ENCODE measurements at regions not wholly inside any gene's neighbourhood (a gene's known extent, or its start where the extent isn't known, plus 50 kb on each side); places are given as distances from the start of the nearest gene placed in this dataset.

- in situ Hi-C loops (cut with MboI; ENCODE audit: low sequenced_read_pairs in 4 of 4) = no loop called here
Observed at GRCh38 chr1:194223596-194223995, 1037.2 kb upstream of the B3GALT2 start.

GRCh38 chr1:194215448-194215847 is 1029.0 kb upstream of the B3GALT2 start:
- Histone ChIP-seq H3K4me3 (no peak overlapping the region), H3K9me3 (no peaks in the 10 kb centered on the region), H3K27ac (no peak overlapping the region), H3K4me1 (no peaks in the 10 kb centered on the region), H3K27me3 (no peaks in the 10 kb centered on the region), H3K36me3 (no peaks in the 10 kb centered on the region)
- ATAC-seq (no peak), DNase-seq (no peak)
- intact Hi-C loops (cut with DNase I; ENCODE audit: low total_unique reads) = no loop called here
- TF ChIP-seq CTCF (IDR thresholded peaks at IDR 0.05 in 4 of 5, conservative IDR thresholded peaks at IDR 0.05 in 1 of 5) (no peak), POLR2A (IDR thresholded peaks at IDR 0.05) (no peak)
- in situ Hi-C loops (cut with MboI; ENCODE audit: low sequenced_read_pairs in 4 of 4) = no loop called here

More at GRCh38 chr1:194223596-194223995, 1037.2 kb upstream of the B3GALT2 start:
- H3K4me3 ChIP-seq = no peak overlapping the region
- no peak overlapping the region for H3K27ac ChIP-seq
- H3K36me3 ChIP-seq = no peaks in the 10 kb centered on the region
- H3K4me1 ChIP-seq = no peaks in the 10 kb centered on the region
- intact Hi-C loops (cut with DNase I; ENCODE audit: low total_unique reads) = no loop called here
- no peak for TF ChIP-seq POLR2A (IDR thresholded peaks at IDR 0.05)
- TF ChIP-seq CTCF (IDR thresholded peaks at IDR 0.05 in 4 of 5, conservative IDR thresholded peaks at IDR 0.05 in 1 of 5) = no peak
- H3K27me3 ChIP-seq = no peaks in the 10 kb centered on the region
- DNase-seq (no peak), ATAC-seq (no peak)
- H3K9me3 ChIP-seq = no peaks in the 10 kb centered on the region

- no peak for ATAC-seq
Observed at GRCh38 chr1:194214735-194215134, 1028.3 kb upstream of the B3GALT2 start.

GRCh38 chr1:194209920-194210319 is 1023.5 kb upstream of the B3GALT2 start:
- Histone ChIP-seq H3K27me3 (no peaks in the 10 kb centered on the region), H3K36me3 (no peaks in the 10 kb centered on the region), H3K9me3 (no peaks in the 10 kb centered on the region), H3K27ac (no peak overlapping the region), H3K4me3 (no peak overlapping the region), H3K4me1 (no peaks in the 10 kb centered on the region)
- intact Hi-C loops (cut with DNase I; ENCODE audit: low total_unique reads) (no loop called here), in situ Hi-C loops (cut with MboI; ENCODE audit: low sequenced_read_pairs in 4 of 4) (no loop called here)
- TF ChIP-seq CTCF (IDR thresholded peaks at IDR 0.05 in 4 of 5, conservative IDR thresholded peaks at IDR 0.05 in 1 of 5) = no peak
- TF ChIP-seq POLR2A (IDR thresholded peaks at IDR 0.05) = no peak
- DNase-seq (no peak), ATAC-seq (no peak)

More at GRCh38 chr1:194214735-194215134, 1028.3 kb upstream of the B3GALT2 start:
- Histone ChIP-seq H3K36me3 (no peaks in the 10 kb centered on the region), H3K27ac (no peak overlapping the region), H3K9me3 (no peaks in the 10 kb centered on the region), H3K4me3 (no peak overlapping the region), H3K27me3 (no peaks in the 10 kb centered on the region), H3K4me1 (no peaks in the 10 kb centered on the region)
- DNase-seq = no peak
- in situ Hi-C loops (cut with MboI; ENCODE audit: low sequenced_read_pairs in 4 of 4) (no loop called here), intact Hi-C loops (cut with DNase I; ENCODE audit: low total_unique reads) (no loop called here)
- TF ChIP-seq POLR2A (IDR thresholded peaks at IDR 0.05) (no peak), CTCF (IDR thresholded peaks at IDR 0.05 in 4 of 5, conservative IDR thresholded peaks at IDR 0.05 in 1 of 5) (no peak)

GRCh38 chr1:194208674-194209073 is 1022.3 kb upstream of the B3GALT2 start:
- no peak for DNase-seq
- ATAC-seq = no peak
- Histone ChIP-seq H3K4me3 (no peak overlapping the region), H3K4me1 (no peaks in the 10 kb centered on the region), H3K9me3 (no peaks in the 10 kb centered on the region), H3K27me3 (no peaks in the 10 kb centered on the region), H3K36me3 (no peaks in the 10 kb centered on the region), H3K27ac (no peak overlapping the region)
- intact Hi-C loops (cut with DNase I; ENCODE audit: low total_unique reads) = no loop called here
- no peak for TF ChIP-seq CTCF (IDR thresholded peaks at IDR 0.05 in 4 of 5, conservative IDR thresholded peaks at IDR 0.05 in 1 of 5)
- no peak for TF ChIP-seq POLR2A (IDR thresholded peaks at IDR 0.05)
- in situ Hi-C loops (cut with MboI; ENCODE audit: low sequenced_read_pairs in 4 of 4) = no loop called here
